Neutrophil (primary cell): ENCODE measurements at regions not wholly inside any gene's neighbourhood (a gene's known extent, or its start where the extent isn't known, plus 50 kb on each side); places are given as distances from the start of the nearest gene placed in this dataset.

ENCODE experiments used
- H3K27ac ChIP-seq: fragments of 200-600 bp; sonication (generic); 2 replicates; pipeline ENCODE4 v1.5.1; 2016; ENCODE audit warnings: mild to moderate bottlenecking, moderate library complexity
- H3K27me3 ChIP-seq: fragments of 200-600 bp; sonication (generic); 2 replicates; pipeline ENCODE4 v1.6.0; 2016; ENCODE audit warnings: mild to moderate bottlenecking
- H3K36me3 ChIP-seq: fragments of 200-600 bp; sonication (generic); 2 replicates; pipeline ENCODE4 v1.5.1; 2017
- H3K4me1 ChIP-seq, 2 experiments: fragments of 200-600 bp in 1 of 2; sonication (generic) in 1 of 2; 1 replicate in 1 of 2; 2 replicates in 1 of 2; pipeline versions ENCODE4 v1.5.1 to v1.6.1; 2013 to 2016; ENCODE audit warnings: low read depth in 1 of 2, low read length in 1 of 2, mild to moderate bottlenecking in 1 of 2, moderate library complexity in 1 of 2; ENCODE audit not compliant: control insufficient read depth in 1 of 2, insufficient read depth in 1 of 2
- H3K4me3 ChIP-seq, 2 experiments: fragments of 200-600 bp in 1 of 2; sonication (generic) in 1 of 2; 1 replicate in 1 of 2; 2 replicates in 1 of 2; pipeline ENCODE4 v1.5.1; 2013 to 2016; ENCODE audit warnings: low read depth in 1 of 2, low read length in 1 of 2, mild to moderate bottlenecking in 1 of 2, moderate library complexity in 1 of 2
- H3K9me3 ChIP-seq: fragments of 200-600 bp; sonication (generic); 2 replicates; pipeline ENCODE4 v1.5.1; 2016
- TF ChIP-seq, protein P1 (sequence below): fragments of 200-600 bp; sonication (generic); IDR thresholded peaks from 2 replicates; pipeline ENCODE4 v1.5.1; 2016; ENCODE audit warnings: antibody characterized with exemption

DNA sequence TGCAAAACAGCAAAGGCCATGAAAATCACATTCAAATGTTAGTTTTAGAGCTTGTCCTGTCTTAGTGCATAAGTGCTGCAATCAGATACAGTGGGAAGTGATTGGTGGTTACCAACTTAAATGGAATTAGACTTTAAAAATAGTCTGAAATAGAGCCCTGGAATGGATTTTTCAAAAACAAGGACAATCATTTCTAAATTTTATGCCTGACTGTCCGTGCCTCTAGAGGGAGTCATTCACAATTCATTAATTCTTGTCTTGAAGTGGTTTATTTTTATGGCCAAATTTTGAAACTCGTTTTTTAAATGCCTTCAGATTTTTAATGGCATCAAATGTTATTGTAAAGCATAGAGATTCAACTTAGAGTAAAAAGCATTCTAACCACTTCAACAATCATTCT lies 561.8 kb upstream of the DAB2 start:
- H3K9me3 ChIP-seq: no peaks in the 10 kb centered on the region
- H3K27me3 ChIP-seq: no peaks in the 10 kb centered on the region
- TF ChIP-seq, protein P1, sequence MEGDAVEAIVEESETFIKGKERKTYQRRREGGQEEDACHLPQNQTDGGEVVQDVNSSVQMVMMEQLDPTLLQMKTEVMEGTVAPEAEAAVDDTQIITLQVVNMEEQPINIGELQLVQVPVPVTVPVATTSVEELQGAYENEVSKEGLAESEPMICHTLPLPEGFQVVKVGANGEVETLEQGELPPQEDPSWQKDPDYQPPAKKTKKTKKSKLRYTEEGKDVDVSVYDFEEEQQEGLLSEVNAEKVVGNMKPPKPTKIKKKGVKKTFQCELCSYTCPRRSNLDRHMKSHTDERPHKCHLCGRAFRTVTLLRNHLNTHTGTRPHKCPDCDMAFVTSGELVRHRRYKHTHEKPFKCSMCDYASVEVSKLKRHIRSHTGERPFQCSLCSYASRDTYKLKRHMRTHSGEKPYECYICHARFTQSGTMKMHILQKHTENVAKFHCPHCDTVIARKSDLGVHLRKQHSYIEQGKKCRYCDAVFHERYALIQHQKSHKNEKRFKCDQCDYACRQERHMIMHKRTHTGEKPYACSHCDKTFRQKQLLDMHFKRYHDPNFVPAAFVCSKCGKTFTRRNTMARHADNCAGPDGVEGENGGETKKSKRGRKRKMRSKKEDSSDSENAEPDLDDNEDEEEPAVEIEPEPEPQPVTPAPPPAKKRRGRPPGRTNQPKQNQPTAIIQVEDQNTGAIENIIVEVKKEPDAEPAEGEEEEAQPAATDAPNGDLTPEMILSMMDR: no peak
- no peak overlapping the region for H3K4me3 ChIP-seq
- no peak overlapping the region for H3K27ac ChIP-seq
- no peaks in the 10 kb centered on the region for H3K36me3 ChIP-seq
- H3K4me1 ChIP-seq: no peaks in the 10 kb centered on the region

DNA sequence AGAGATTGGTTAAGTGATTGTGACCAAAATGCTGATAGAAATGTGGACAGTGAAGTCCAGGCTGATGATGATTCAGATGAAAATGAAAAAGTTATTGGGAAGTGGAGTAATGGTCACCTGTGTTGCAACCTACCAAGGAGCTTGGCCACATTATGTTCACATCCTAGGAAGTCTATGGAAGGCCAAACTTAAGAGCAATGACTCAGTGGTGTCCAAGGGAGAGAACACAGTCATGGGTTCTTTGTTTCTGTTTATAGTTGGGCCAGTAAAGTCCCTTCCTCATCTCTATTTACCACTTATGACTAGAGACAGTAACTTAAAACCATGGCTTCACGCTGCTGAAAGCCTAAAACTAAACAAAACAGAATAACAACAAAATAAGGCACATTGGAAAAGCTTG lies 555.3 kb upstream of the DAB2 start:
- Histone ChIP-seq H3K27me3 (no peaks in the 10 kb centered on the region), H3K4me3 (no peak overlapping the region), H3K36me3 (no peaks in the 10 kb centered on the region), H3K4me1 (no peaks in the 10 kb centered on the region), H3K9me3 (no peaks in the 10 kb centered on the region), H3K27ac (no peak overlapping the region)
- TF ChIP-seq, protein P1: no peak

DNA sequence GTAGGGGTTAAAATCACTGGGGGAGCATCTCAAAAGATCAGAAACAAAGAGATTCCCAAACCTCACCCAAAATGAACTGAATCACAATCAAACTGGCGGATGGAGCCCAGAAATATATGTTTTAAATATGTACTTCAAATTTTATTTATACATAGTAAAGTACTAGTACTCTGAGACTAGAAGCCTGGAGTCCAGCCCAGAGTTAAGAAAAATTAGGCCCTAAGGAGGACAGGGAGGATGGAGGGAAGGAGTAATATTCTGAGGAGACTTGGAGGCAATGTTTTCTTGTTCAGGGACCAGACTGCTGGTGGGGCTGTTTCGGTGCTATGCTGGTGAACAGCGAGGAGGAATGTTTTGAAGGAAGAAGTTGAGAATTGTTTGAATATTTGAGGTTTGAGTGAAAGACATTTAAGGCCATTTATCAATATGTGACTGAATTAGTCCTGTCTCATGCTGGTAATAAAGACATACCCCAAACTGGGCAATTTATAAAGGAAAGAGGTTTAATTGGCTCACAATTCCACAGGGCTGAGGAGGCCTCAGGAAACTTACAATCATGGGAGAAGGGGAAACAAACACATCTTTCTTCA lies 552.4 kb upstream of the DAB2 start:
- H3K27ac ChIP-seq: no peak overlapping the region
- no peak overlapping the region for H3K4me3 ChIP-seq
- no peaks in the 10 kb centered on the region for H3K27me3 ChIP-seq
- no peaks in the 10 kb centered on the region for H3K9me3 ChIP-seq
- no peaks in the 10 kb centered on the region for H3K4me1 ChIP-seq
- H3K36me3 ChIP-seq: no peaks in the 10 kb centered on the region
- TF ChIP-seq, protein P1: no peak

DNA sequence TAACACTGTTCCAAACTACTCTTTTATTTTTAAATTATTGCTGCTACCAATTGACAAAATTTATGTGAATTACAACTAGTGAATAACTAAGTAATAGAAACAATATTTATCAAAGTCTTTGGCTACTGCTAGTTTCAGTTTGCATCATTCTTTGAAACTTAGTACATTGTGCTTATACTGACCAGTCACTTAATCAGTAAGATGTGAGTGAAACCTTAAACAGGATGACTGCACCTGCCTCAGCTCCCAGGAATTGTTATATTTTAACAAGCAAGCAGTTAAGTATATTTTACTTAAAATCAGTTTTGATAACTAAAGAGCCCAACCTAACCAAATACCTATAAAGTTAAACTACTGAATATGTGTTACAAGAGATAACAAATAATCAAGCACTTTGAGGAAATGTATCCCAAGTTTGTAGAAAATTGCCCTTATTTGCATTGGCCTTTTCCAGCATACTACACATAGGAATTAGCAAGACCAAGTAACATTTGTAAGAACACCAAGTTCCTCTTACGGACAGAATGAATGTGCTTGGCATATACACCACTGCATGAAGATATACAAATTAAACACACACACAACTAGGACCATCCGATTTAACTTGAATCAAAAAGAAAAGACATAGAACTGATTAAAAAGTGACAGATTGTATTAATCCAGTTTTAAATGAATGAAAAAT lies 545.5 kb upstream of the DAB2 start:
- Histone ChIP-seq H3K36me3 (no peaks in the 10 kb centered on the region), H3K9me3 (no peaks in the 10 kb centered on the region), H3K27me3 (no peaks in the 10 kb centered on the region), H3K4me1 (no peaks in the 10 kb centered on the region), H3K4me3 (no peak overlapping the region), H3K27ac (no peak overlapping the region)
- TF ChIP-seq, protein P1: no peak

DNA sequence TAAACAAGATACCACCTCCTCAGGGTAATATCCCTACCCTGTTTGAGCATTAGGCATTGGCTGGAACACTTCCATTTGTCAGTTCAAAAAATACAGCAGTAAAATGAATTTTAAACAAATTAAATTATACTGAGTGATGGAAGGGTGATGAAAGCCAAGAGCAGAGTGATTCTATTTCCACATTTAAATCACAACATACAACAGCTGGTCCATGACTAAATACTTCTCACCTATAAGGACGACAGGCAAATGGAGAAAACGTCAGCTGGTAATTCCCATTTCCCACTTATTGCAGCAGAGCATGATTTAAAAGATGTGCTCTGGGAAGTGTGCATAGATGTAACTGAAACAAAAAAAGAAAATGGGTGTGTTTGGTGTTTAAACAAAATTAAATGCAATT lies 543.6 kb upstream of the DAB2 start:
- H3K9me3 ChIP-seq: no peaks in the 10 kb centered on the region
- TF ChIP-seq, protein P1: no peak
- no peak overlapping the region for H3K4me3 ChIP-seq
- no peaks in the 10 kb centered on the region for H3K36me3 ChIP-seq
- no peaks in the 10 kb centered on the region for H3K27me3 ChIP-seq
- H3K4me1 ChIP-seq: no peaks in the 10 kb centered on the region
- no peak overlapping the region for H3K27ac ChIP-seq
